Upper lobe of left lung (tissue), 4 donors: ENCODE measurements at regions not wholly inside any gene's neighbourhood (a gene's known extent, or its start where the extent isn't known, plus 50 kb on each side); places are given as distances from the start of the nearest gene placed in this dataset.

Experiments
- CTCF ChIP-seq, 6 experiments: fragments of 450-650 bp in 4 of 6; fragments of 200-600 bp in 2 of 6; sonication (generic) in 2 of 6; IDR thresholded peaks; one replicate each; pipeline ENCODE4 v1.5.1; 2016 to 2019; ENCODE audit warnings: antibody characterized with exemption in 6 of 6
- POLR2A ChIP-seq, 4 donors: fragments of 450-650 bp; IDR thresholded peaks; one replicate each; pipeline ENCODE4 v1.5.1; 2016 to 2017; ENCODE audit warnings: antibody characterized with exemption in 4 of 4, mild to moderate bottlenecking in 2 of 4
- POLR2AphosphoS5 ChIP-seq, 2 donors: sonication (generic); formaldehyde crosslinking; IDR thresholded peaks; one replicate each; pipeline ENCODE4 v1.5.1; 2017; ENCODE audit warnings: antibody characterized with exemption in 2 of 2

- TF ChIP-seq CTCF (IDR thresholded peaks at IDR 0.05) = no peak
- no peak for TF ChIP-seq POLR2AphosphoS5 (IDR thresholded peaks at IDR 0.05)
- TF ChIP-seq POLR2A (IDR thresholded peaks at IDR 0.05) = no peak
Measured at GRCh38 chr9:95645992-95646391, 129.2 kb upstream of the PTCH1 start.
